Hepatocyte (in vitro differentiated cells): ENCODE measurements at regions not wholly inside any gene's neighbourhood (a gene's known extent, or its start where the extent isn't known, plus 50 kb on each side); places are given as distances from the start of the nearest gene placed in this dataset.

Experiments used
- DNase-seq: peaks from one replicate; pipeline ENCODE4 v3.0.0-alpha.2; 2016; ENCODE audit warnings: low spot score
- H2AFZ ChIP-seq: fragments of 200-600 bp; sonication (generic); 2 replicates; pipeline ENCODE4 v1.6.0; 2016; ENCODE audit warnings: antibody characterized with exemption, mild to moderate bottlenecking
- H3K27ac ChIP-seq: fragments of 200-600 bp; sonication (generic); 2 replicates; pipeline ENCODE4 v1.5.1; 2016; ENCODE audit warnings: mild to moderate bottlenecking
- H3K27me3 ChIP-seq: fragments of 200-600 bp; sonication (generic); 2 replicates; pipeline ENCODE4 v1.6.1; 2016
- H3K36me3 ChIP-seq: fragments of 200-600 bp; sonication (generic); replicated peaks from 2 replicates; pipeline ENCODE4 v1.5.1; 2016; ENCODE audit warnings: low read depth; ENCODE audit not compliant: insufficient read depth
- H3K4me1 ChIP-seq: fragments of 200-600 bp; sonication (generic); 2 replicates; pipeline ENCODE4 v1.5.1; 2016; ENCODE audit warnings: mild to moderate bottlenecking, moderate library complexity; ENCODE audit not compliant: insufficient read depth
- H3K4me2 ChIP-seq: fragments of 200-600 bp; sonication (generic); 2 replicates; pipeline ENCODE4 v1.6.0; 2016
- H3K4me3 ChIP-seq: fragments of 200-600 bp; sonication (generic); 2 replicates; pipeline ENCODE4 v1.5.1; 2016; ENCODE audit warnings: mild to moderate bottlenecking
- H3K79me2 ChIP-seq: fragments of 200-600 bp; sonication (generic); 2 replicates; pipeline ENCODE4 v1.6.0; 2017; ENCODE audit warnings: mild to moderate bottlenecking
- H3K9me2 ChIP-seq: fragments of 200-600 bp; sonication (generic); replicated peaks from 2 replicates; pipeline ENCODE4 v1.6.0; 2017; ENCODE audit warnings: mild to moderate bottlenecking; ENCODE audit not compliant: insufficient read depth
- H3K9me3 ChIP-seq: fragments of 200-600 bp; sonication (generic); 2 replicates; pipeline ENCODE4 v1.5.1; 2016; ENCODE audit warnings: low read depth, mild to moderate bottlenecking
- H4K20me1 ChIP-seq: fragments of 200-600 bp; sonication (generic); 2 replicates; pipeline ENCODE4 v1.6.0; 2016; ENCODE audit warnings: mild to moderate bottlenecking; ENCODE audit not compliant: insufficient read depth, poor library complexity, severe bottlenecking
- EZH2 ChIP-seq: fragments of 200-600 bp; sonication (generic); IDR thresholded peaks from 2 replicates; pipeline ENCODE4 v1.6.1; 2016; ENCODE audit warnings: antibody characterized with exemption, mild to moderate bottlenecking, borderline replicate concordance
- EZH2phosphoT487 ChIP-seq: fragments of 200-600 bp; sonication (generic); IDR thresholded peaks from one replicate; pipeline ENCODE4 v1.6.1; 2018; ENCODE audit warnings: antibody characterized with exemption, mild to moderate bottlenecking, low read depth, moderate library complexity; ENCODE audit not compliant: unreplicated experiment, severe bottlenecking
- WGBS: methylation state at CpG from one replicate; pipeline ENCODE4 v1.1.6; 2016; ENCODE audit warnings: low lambda C conversion rate; ENCODE audit errors: missing lambda C conversion rate; 5-methylcytosine and 5-hydroxymethylcytosine counted together
- TF ChIP-seq, protein P1 (sequence below): fragments of 200-600 bp; sonication (generic); IDR thresholded peaks from 2 replicates; pipeline ENCODE4 v1.5.1; 2016; ENCODE audit warnings: antibody characterized with exemption, mild to moderate bottlenecking; ENCODE audit not compliant: poor library complexity

DNA sequence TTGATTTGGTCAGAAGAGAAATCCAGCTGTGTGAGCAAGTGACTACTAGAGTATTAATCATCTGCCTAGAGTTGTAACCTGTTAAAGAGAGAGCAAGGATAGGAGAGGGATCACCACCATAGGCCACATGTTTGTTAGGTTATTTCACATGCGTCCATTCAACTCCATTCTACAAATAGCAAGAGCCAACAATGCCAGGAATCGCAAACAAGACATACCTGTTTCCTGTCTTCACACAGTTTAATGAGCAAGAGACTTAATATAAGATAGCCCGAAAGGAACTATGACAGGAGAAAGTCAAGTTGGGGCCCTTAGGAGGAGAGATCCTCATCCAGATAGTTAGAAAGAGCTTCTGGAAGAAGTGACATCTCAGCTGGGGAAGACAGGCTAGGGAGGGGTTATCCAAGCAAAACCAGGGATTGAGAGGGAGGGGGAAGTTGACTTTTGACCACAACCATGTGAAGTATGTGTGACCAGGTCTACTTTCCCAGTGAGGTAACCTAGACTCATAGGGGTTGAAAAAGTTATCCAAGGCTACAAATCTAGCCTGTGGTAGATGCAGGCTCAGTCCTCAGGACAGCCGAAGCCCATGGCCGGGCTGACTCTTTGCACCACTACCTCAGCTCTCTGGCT lies 147.4 kb downstream of the ALDH8A1 start:
- no peak overlapping the region for H3K27ac ChIP-seq
- WGBS: 76% methylated on average over 5 of the region's 5 CpGs

DNA sequence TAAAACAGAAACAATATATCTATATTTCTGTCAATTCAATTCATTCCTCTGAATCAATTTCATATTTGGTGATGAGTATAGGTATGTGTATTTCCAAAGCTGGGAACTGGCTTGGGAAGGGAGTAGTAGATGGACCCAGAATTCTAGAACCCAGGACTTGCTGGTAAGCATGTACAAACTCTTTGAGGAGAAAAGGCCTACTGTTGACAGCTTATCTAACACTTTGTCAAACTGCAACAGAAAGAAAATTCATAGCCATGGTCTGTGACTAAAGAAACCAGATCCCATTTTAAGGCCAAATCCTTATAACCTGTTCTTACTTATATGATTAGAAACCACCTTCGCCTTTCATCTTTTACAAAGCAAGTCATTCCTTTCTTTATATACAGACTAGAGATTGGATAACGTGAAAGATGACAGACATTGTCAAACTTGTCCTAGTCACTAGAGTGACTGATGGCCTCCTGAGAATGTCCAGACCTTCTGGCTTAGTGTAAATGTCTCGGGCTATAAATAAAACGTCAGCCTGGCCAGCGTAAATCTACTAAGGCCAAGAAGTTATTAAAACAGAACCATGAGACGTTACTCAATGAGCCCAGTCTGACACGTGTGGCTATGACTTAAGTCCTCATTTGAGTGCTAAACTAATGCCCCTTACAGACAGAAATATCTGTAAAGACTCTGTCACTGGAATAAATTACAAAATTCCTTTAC lies 152.3 kb downstream of the ALDH8A1 start:
- no peaks in the 10 kb centered on the region for H3K79me2 ChIP-seq
- H3K9me2 ChIP-seq: no peaks in the 10 kb centered on the region
- no peaks in the 10 kb centered on the region for H3K9me3 ChIP-seq
- 46% methylated on average over 7 of the region's 7 CpGs for WGBS
- H3K4me3 ChIP-seq: no peak overlapping the region
- H3K27me3 ChIP-seq: no peaks in the 10 kb centered on the region
- H3K27ac ChIP-seq: no peak overlapping the region
- H3K36me3 ChIP-seq: no peaks in the 10 kb centered on the region
- DNase-seq: no peak
- H3K4me1 ChIP-seq: no peaks in the 10 kb centered on the region
- no peak overlapping the region for H2AFZ ChIP-seq
- no peaks in the 10 kb centered on the region for H4K20me1 ChIP-seq
- TF ChIP-seq, protein P1, sequence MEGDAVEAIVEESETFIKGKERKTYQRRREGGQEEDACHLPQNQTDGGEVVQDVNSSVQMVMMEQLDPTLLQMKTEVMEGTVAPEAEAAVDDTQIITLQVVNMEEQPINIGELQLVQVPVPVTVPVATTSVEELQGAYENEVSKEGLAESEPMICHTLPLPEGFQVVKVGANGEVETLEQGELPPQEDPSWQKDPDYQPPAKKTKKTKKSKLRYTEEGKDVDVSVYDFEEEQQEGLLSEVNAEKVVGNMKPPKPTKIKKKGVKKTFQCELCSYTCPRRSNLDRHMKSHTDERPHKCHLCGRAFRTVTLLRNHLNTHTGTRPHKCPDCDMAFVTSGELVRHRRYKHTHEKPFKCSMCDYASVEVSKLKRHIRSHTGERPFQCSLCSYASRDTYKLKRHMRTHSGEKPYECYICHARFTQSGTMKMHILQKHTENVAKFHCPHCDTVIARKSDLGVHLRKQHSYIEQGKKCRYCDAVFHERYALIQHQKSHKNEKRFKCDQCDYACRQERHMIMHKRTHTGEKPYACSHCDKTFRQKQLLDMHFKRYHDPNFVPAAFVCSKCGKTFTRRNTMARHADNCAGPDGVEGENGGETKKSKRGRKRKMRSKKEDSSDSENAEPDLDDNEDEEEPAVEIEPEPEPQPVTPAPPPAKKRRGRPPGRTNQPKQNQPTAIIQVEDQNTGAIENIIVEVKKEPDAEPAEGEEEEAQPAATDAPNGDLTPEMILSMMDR: no peak
- TF ChIP-seq EZH2 (no peak), EZH2phosphoT487 (no peak)
- H3K4me2 ChIP-seq: no peak overlapping the region

More for the DNA sequence above, 147.4 kb downstream of the ALDH8A1 start:
- H3K4me2 ChIP-seq: no peak overlapping the region
- TF ChIP-seq, protein P1: no peak
- TF ChIP-seq EZH2 (no peak), EZH2phosphoT487 (no peak)
- H4K20me1 ChIP-seq: no peaks in the 10 kb centered on the region
- H3K9me3 ChIP-seq: no peaks in the 10 kb centered on the region
- H3K27me3 ChIP-seq: no peaks in the 10 kb centered on the region
- no peak for DNase-seq
- H3K79me2 ChIP-seq: no peaks in the 10 kb centered on the region
- H3K4me3 ChIP-seq: no peak overlapping the region
- no peaks in the 10 kb centered on the region for H3K36me3 ChIP-seq
- H2AFZ ChIP-seq: no peak overlapping the region
- H3K9me2 ChIP-seq: no peaks in the 10 kb centered on the region
- peaks cover 16% of the 10 kb centered on the region for H3K4me1 ChIP-seq

DNA sequence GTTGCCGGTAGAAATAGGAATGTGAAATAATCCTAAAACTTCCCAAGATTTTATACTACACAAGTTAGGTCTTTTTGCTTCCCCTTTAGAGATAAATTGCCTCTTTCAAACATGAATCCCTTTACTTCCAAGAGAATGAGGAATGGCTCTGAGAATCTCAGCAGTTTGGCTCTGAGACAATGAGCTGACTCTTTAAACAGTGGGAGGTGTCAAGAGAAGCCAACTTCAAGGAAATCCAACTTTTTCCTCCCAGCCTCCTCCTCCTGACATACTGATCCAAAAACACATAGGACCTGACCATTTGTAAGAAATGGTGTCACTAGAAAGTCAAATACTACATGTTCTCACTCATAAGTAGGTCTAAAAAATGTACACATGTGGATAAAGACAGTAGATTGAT lies 154.2 kb downstream of the ALDH8A1 start:
- no peak overlapping the region for H2AFZ ChIP-seq
- 96% methylated on average over 1 of the region's 1 CpG for WGBS

More for the DNA sequence above, 154.2 kb downstream of the ALDH8A1 start:
- H3K9me3 ChIP-seq: peaks cover 6% of the 10 kb centered on the region
- no peaks in the 10 kb centered on the region for H3K9me2 ChIP-seq
- TF ChIP-seq, protein P1: no peak
- TF ChIP-seq EZH2phosphoT487 (no peak), EZH2 (no peak)
- no peaks in the 10 kb centered on the region for H3K4me1 ChIP-seq
- H4K20me1 ChIP-seq: no peaks in the 10 kb centered on the region
- H3K4me3 ChIP-seq: no peak overlapping the region
- H3K27me3 ChIP-seq: no peaks in the 10 kb centered on the region
- DNase-seq: no peak
- no peak overlapping the region for H3K27ac ChIP-seq
- no peak overlapping the region for H3K4me2 ChIP-seq
- no peaks in the 10 kb centered on the region for H3K36me3 ChIP-seq
- no peaks in the 10 kb centered on the region for H3K79me2 ChIP-seq
